GM12873 (cell line): ENCODE measurements at regions not wholly inside any gene's neighbourhood (a gene's known extent, or its start where the extent isn't known, plus 50 kb on each side); places are given as distances from the start of the nearest gene placed in this dataset.

Experiments
- TF ChIP-seq, protein P1 (sequence below): IDR thresholded peaks from 2 replicates; pipeline ENCODE4 v1.5.1; 2012; ENCODE audit warnings: low read depth, mild to moderate bottlenecking, moderate library complexity, low read length, control low read depth; ENCODE audit not compliant: insufficient read depth; ENCODE audit errors: missing control alignments

DNA sequence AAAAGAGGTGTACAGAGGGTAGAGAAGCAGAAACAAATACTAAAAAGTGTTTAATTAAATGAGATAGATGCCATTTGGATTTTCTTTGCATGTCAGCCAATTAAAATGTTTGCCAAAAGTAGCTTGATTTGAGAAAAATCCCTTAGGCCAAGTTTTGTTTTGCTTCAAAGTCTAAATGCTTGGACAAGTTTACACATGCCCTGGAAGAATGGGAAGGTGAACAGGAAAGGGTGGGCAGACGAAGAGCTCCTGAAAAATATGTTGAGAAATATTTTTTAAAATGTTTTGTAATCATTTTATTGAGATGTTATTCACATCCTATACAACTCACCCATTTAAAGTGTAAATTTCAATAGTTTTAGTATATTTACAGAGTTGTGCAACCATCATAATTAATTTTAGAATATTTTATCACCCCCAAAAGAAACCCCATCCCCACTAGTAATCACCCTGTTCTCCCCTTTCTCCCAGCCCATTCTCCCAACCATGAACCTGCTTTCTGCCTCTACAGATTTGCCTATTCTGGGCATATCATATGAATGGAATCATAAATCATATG, 98.5 kb upstream of the ANK3 start:
- TF ChIP-seq, protein P1, sequence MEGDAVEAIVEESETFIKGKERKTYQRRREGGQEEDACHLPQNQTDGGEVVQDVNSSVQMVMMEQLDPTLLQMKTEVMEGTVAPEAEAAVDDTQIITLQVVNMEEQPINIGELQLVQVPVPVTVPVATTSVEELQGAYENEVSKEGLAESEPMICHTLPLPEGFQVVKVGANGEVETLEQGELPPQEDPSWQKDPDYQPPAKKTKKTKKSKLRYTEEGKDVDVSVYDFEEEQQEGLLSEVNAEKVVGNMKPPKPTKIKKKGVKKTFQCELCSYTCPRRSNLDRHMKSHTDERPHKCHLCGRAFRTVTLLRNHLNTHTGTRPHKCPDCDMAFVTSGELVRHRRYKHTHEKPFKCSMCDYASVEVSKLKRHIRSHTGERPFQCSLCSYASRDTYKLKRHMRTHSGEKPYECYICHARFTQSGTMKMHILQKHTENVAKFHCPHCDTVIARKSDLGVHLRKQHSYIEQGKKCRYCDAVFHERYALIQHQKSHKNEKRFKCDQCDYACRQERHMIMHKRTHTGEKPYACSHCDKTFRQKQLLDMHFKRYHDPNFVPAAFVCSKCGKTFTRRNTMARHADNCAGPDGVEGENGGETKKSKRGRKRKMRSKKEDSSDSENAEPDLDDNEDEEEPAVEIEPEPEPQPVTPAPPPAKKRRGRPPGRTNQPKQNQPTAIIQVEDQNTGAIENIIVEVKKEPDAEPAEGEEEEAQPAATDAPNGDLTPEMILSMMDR, result no peak

DNA sequence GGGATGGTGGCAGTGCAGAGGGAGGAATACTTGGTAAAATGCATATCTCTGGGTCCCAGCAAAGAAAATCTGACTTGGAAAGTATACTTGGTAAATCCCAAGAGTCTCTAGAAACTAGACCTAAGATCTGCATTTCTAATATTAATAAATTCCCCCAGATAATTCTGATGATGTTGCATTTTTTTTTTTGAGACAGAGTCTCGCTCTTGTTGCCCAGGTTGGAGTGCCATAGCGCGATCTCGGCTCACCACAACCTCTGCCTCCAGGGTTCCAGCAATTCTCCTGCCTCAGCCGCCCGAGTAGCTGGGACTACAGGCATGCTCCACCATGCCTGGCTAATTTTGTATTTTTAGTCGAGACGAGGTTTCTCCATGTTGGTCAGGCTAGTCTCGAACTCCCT, 97.9 kb upstream of the ANK3 start:
- TF ChIP-seq, protein P1, result no peak

DNA sequence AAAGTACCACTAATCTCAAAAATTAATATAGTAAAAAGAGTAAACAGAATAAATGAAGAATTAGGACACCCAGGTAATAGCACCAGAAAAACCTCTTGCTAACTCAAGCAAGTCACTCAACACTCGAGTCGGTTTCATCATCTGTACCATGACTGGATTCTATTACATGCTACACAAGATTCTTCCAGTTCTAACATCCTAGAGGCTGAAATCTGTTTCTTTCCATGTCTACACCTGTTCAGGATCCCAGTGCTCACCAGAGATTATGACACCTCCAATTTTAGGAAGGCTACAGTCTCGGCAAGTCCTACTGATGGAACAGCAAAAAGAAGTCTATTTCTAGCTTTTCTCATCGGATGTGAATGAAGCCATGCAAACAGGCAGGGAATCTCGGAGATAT, 95.3 kb upstream of the ANK3 start:
- TF ChIP-seq, protein P1, result no peak

DNA sequence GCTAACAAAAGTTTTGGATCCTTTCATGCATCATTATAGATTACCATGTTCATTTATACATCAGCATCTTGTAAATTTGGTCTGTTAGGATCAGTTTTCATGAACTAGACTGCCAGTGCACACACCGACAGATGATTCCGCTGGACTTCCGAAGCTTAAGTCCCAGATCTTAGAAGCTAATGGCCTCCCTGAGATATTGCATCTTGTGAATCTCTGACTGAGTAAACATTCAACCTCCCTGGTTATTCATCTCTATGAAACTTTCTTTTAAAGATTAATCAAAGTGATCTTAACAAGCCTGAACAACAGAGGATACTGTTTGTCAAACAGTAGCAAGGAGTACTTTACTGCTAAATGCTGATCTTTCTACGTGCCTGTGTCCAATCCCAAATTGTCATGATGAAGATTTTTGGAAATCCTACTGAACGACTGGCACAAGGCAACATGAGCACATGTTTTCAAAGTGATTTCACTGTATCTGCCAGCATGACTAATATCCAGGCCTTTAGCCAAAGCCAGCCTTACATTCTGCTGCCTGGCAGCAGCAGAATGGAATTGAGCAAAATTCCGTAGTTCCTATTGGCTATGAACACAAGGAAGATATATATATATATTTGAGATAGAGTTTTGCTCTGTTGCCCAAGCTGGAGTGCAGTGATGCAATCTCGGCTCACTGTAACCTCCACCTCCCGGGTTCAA, 91.3 kb upstream of the ANK3 start:
- TF ChIP-seq, protein P1, result no peak

DNA sequence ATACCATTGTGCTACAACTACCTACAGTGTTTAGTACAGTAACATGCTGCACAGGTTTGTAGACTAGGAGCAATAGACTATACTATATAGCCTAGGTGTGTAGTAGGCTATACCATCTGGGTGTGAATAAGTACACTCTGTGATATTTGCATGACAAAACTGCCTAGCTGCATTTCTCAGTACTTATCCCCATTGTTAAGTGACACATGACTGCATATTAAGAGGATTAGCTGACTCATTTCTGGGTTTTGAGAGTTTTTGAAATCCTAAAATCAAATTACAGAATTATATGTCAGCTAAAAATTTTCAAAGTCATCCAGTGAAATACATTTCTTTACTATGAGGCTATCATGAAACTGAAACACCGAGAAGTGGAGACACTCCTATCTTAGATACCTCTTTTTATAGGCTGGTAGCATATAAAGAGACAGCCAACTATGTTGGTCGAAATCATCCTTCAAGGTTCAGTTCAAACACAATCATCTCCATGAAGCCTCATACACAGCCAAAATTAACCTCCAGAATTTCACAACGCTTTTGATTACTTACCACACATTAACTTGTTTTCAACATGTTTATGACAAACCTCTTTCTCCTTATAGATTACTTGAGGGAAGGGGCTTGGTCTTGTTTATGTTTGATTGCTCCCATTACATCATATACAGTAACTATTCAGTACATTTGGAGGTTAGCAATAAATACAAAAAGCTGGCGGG, 89.8 kb upstream of the ANK3 start:
- TF ChIP-seq, protein P1, result no peak

DNA sequence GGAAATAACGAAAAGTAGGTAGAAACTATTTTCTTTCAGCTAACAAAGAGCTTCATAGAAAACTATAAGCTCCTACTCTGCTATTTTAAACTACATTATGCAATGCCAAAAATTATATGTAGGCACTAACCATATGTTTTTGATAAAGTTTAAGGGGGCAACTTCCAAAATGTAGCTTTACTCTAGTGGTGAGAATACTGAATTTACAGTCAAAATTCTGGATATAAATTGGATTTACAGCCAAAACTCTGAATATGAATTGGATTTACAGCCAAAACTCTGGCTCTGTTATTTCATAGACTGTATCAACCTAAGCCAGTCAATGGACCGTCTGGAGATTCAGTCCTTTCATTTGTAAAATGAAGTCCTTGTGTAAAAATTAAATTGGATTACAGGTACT, 86.8 kb upstream of the ANK3 start:
- TF ChIP-seq, protein P1, result no peak

DNA sequence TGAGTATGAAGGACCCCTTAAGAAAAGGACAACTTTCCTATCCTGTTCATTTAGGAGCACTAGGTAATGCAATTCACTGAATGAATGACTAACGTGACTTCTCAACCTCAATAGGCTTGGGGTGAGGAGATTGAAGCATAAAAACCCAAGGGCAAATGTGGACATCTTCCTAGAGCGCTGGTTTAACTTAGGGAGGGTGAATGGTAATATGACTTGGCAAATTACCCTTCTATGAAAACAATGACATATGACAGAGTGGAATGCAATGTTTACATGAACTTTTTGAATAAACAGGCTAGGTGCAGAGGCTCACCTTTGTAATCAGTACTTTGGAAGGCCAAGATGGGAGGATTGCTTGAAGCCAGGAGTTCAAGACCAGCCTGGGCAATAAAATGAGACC, 83.9 kb upstream of the ANK3 start:
- TF ChIP-seq, protein P1, result no peak
